ENCODE measurements at regions not wholly inside any gene's neighbourhood (a gene's known extent, or its start where the extent isn't known, plus 50 kb on each side); places are given as distances from the start of the nearest gene placed in this dataset.

DNA sequence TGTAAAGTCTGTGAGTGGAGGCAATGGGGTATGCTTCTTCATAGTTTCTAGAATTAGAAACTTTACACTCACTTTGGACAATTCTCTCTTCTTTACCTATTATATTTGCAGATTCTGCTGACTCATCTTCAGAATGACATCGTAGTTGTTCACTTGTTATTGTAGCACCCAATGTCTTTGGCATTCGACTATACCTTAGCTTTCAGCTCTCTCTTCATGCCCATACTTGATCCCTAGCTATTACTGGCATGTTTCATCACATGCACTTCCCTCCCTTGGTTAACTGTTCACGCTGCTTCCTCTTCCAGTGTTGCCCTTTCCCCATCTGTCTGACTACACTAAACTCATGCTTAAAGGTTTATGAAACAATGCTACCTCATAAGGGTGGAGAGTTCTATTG is 298.1 kb upstream of the TCF21 start:
- Histone ChIP-seq H3K27me3 (no peaks in the 10 kb centered on the region), H3K36me3 (no peaks in the 10 kb centered on the region), H3K4me1 (no peaks in the 10 kb centered on the region), H3K9me3 (no peaks in the 10 kb centered on the region), H3K27ac (no peak overlapping the region), H3K4me3 (replicated peaks in 1 of 3) (no peak overlapping the region)
- DNase-seq, result no peak
- WGBS, 2 donors, result 68 to 86% methylated on average over 3 of the region's 3 CpGs
- TF ChIP-seq, protein P1, sequence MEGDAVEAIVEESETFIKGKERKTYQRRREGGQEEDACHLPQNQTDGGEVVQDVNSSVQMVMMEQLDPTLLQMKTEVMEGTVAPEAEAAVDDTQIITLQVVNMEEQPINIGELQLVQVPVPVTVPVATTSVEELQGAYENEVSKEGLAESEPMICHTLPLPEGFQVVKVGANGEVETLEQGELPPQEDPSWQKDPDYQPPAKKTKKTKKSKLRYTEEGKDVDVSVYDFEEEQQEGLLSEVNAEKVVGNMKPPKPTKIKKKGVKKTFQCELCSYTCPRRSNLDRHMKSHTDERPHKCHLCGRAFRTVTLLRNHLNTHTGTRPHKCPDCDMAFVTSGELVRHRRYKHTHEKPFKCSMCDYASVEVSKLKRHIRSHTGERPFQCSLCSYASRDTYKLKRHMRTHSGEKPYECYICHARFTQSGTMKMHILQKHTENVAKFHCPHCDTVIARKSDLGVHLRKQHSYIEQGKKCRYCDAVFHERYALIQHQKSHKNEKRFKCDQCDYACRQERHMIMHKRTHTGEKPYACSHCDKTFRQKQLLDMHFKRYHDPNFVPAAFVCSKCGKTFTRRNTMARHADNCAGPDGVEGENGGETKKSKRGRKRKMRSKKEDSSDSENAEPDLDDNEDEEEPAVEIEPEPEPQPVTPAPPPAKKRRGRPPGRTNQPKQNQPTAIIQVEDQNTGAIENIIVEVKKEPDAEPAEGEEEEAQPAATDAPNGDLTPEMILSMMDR (IDR thresholded peaks at IDR 0.05), result no peak
- no peak for TF ChIP-seq POLR2A (IDR thresholded peaks at IDR 0.05)
- intact Hi-C loops (cut with DNase I), result no loop called here

DNA sequence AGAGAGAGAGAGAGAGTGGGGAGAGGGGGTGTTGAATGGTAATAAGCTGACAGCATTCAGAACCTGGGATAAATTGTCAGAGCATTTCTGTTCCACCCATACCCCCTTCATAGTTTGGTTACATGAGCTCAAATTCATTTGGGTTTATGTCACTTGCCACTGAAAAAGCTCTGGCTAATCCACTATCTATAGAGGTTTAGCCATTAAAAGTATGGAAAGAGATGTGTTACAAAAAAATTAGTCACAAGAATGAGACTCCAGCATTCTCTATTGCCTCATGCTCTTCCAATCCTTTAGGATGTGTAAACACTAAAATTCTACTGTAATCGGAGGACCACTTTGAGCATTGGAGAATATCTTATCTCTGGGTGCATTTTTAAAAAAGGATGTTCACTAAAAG is 297.6 kb upstream of the TCF21 start:
- TF ChIP-seq POLR2A (IDR thresholded peaks at IDR 0.05), result no peak
- TF ChIP-seq, protein P1 (IDR thresholded peaks at IDR 0.05), result no peak
- Histone ChIP-seq H3K4me3 (replicated peaks in 1 of 3) (no peak overlapping the region), H3K27me3 (no peaks in the 10 kb centered on the region), H3K27ac (no peak overlapping the region), H3K4me1 (no peaks in the 10 kb centered on the region), H3K36me3 (no peaks in the 10 kb centered on the region), H3K9me3 (no peaks in the 10 kb centered on the region)
- 76 to 83% methylated on average over 1 of the region's 1 CpG for WGBS, 2 donors
- intact Hi-C loops (cut with DNase I), result no loop called here
- DNase-seq, result no peak

DNA sequence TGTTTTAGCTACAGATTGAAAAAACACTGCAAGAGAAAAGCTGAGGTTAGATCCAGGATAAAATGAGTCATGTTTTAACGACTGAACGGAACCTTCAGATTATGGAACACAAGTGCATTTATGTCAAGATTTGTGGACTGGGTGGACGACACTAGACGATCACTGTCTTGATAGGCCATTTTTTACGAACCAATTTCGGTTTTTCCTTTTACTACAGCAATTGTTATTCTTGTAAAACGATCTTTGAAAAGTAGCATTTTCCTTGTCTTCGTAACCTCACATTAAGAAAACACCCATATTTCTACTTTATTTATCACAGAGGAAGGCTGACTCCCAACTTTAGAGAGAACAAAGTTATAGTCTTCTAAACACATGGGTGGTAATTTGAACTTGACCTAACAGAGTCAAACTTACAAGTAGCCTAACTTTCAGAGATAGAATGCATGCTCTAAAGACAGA is 294.2 kb upstream of the TCF21 start:
- Histone ChIP-seq H3K4me3 (replicated peaks in 1 of 3) (no peak overlapping the region), H3K27ac (no peak overlapping the region)
- intact Hi-C loops (cut with DNase I), result no loop called here

DNA sequence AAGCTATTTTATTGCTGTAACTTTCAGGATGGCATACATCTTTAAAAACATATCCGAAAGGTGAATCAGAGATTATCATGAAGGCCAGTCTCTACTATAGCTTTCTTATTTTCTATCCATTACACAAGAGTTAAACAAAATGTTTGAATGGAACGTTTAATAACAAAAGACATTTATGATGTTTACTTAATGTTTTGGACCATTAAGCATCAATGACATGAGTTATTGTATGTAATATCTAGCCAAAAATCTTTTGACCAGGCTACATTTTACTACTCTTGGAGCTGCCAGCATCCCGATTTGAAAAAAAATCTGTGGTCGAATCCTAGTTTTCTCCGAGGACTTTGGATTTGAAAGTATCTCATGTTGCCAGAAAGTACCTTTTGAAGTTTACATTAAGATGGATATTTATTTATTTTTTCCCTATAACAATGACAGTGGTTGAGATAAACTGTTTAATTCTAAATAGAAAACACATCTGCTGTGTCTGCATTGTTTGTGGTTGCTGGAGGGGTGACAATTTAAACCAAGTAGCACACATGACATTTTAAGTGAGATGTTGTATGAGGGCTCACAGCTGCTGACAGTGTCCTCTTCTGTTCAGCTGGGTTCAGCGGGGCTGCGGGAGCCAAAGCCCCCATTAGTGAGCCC is 293.7 kb upstream of the TCF21 start:
- Histone ChIP-seq H3K4me1 (no peaks in the 10 kb centered on the region), H3K27me3 (no peaks in the 10 kb centered on the region), H3K9me3 (no peaks in the 10 kb centered on the region), H3K27ac (no peak overlapping the region), H3K36me3 (no peaks in the 10 kb centered on the region), H3K4me3 (replicated peaks in 1 of 3) (no peak overlapping the region)
- intact Hi-C loops (cut with DNase I), result no loop called here
- 78 to 83% methylated on average over 7 of the region's 7 CpGs for WGBS, 2 donors
- no peak for DNase-seq
- TF ChIP-seq, protein P1 (IDR thresholded peaks at IDR 0.05), result no peak

More for the DNA sequence above, 294.2 kb upstream of the TCF21 start:
- DNase-seq, result no peak
- no peaks in the 10 kb centered on the region for H3K27me3 ChIP-seq
- WGBS, 2 donors, result 72 to 73% methylated on average over 8 of the region's 8 CpGs
- no peaks in the 10 kb centered on the region for H3K4me1 ChIP-seq
- H3K36me3 ChIP-seq, result no peaks in the 10 kb centered on the region
- TF ChIP-seq, protein P1 (IDR thresholded peaks at IDR 0.05), result no peak
- no peak for TF ChIP-seq POLR2A (IDR thresholded peaks at IDR 0.05)
- no peaks in the 10 kb centered on the region for H3K9me3 ChIP-seq

DNA sequence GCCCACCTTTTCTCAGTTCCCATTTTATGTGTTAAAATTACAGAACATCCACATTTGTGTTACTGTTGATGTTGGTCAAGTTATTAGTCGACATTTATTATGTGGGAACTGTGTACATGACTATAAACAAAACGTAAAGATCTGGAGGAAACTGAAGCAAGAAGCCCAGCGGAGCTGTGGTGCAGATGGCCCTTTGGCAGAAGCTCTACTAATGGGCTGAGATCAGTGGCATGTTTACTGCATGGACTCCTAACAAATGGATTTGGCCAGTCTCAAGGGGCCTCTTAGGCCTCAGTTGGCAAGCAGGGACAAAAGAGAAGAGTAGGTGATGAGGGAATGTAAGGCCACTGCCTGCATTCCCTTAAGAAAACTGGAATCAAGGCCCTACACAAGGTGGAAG is 282.1 kb upstream of the TCF21 start:
- Histone ChIP-seq H3K36me3 (no peaks in the 10 kb centered on the region), H3K9me3 (no peaks in the 10 kb centered on the region), H3K27ac (no peak overlapping the region), H3K4me3 (replicated peaks in 1 of 3) (no peak overlapping the region), H3K4me1 (no peaks in the 10 kb centered on the region), H3K27me3 (no peaks in the 10 kb centered on the region)
- intact Hi-C loops (cut with DNase I), result no loop called here
- WGBS, 2 donors, result 83 to 84% methylated on average over 3 of the region's 3 CpGs
- TF ChIP-seq, protein P1 (IDR thresholded peaks at IDR 0.05), result no peak
- no peak for TF ChIP-seq POLR2A (IDR thresholded peaks at IDR 0.05)
- DNase-seq, result no peak
